IgD-negative memory B cell (primary cell): ENCODE measurements at regions not wholly inside any gene's neighbourhood (a gene's known extent, or its start where the extent isn't known, plus 50 kb on each side); places are given as distances from the start of the nearest gene placed in this dataset.

Experiments
- H3K27ac Mint-ChIP-seq, 3 donors: one replicate each; pipeline ENCODE4 v1.8.0; 2020 to 2022; ENCODE audit warnings: mild to moderate bottlenecking in 3 of 3, mixed read lengths in 3 of 3, moderate library complexity in 1 of 3
- H3K27me3 Mint-ChIP-seq: one replicate; pipeline ENCODE4 v1.8.0; 2021; ENCODE audit warnings: mixed read lengths
- H3K36me3 Mint-ChIP-seq: one replicate; pipeline ENCODE4 v1.8.0; 2020; ENCODE audit warnings: mild to moderate bottlenecking, mixed read lengths
- H3K4me1 Mint-ChIP-seq, 3 donors: one replicate each; pipeline ENCODE4 v1.8.0; 2020 to 2022; ENCODE audit warnings: mixed read lengths in 3 of 3, mild to moderate bottlenecking in 1 of 3
- H3K4me3 Mint-ChIP-seq, 4 donors: one replicate each; pipeline ENCODE4 v1.8.0; 2020 to 2022; ENCODE audit warnings: mild to moderate bottlenecking in 4 of 4, mixed read lengths in 4 of 4, moderate library complexity in 3 of 4
- H3K9me3 Mint-ChIP-seq, 3 donors: one replicate each; pipeline ENCODE4 v1.8.0; 2020 to 2021; ENCODE audit warnings: mixed read lengths in 3 of 3, mild to moderate bottlenecking in 1 of 3

DNA sequence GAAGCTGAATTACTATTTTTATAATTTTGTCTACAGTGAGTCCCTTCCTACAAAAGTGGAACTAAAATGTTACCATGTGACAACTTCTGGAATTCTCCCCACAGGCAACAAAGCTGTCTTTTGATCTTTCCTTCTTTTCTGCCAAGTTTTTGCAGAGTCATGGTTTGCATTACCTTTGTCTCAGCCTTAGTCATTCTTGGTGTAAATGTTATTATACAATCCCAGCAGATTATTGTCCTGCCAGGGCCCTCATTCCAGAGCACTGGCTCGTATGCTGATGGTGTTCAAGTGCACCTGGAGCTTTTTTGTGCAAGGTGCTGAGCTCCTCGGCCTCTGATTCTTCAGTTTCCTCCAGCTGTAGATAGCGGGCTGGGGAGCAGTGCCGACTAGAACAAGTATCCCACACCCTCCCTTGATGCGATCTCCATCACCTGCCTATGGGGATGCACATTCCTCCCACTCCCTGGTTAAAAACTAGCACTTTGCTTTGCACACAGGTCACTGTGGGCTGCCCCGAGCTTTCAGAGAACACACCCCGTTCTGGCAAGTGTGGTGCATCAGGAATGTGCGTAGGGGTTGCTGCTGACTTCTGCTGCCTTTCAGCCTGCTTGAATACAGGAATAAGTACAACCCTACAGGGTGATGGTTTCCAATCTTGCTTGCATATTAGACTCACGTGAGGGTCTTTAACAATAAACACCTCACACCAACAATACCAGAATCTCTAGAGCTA lies 263.6 kb downstream of the RNF144A start:
- H3K36me3 Mint-ChIP-seq = no peaks in the 10 kb centered on the region
- H3K27ac Mint-ChIP-seq = no peak overlapping the region
- peaks cover 0 to 2% (median 0%) of the 10 kb centered on the region in 3 donors for H3K9me3 Mint-ChIP-seq
- H3K4me3 Mint-ChIP-seq = no peak overlapping the region
- H3K27me3 Mint-ChIP-seq = no peaks in the 10 kb centered on the region
- H3K4me1 Mint-ChIP-seq = no peaks in the 10 kb centered on the region

DNA sequence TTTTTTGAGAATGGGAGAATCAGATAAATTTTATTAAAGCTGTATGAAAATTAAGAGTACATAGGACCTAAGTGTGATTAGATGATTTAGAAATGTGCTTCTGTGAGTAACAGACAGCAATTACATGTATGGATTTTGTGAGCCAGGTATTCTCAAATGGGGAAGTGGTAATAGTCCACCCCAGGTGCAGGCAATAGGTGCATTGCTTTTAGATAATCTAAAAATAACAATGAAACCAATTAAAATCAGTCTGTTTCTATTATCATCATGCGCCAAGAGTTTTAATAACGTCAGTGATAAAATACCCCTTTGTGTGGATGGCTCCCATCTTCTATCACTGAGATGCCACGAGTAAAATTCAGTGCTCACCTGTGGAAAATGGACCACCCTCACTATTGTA lies 265.3 kb downstream of the RNF144A start:
- Mint-ChIP-seq H3K9me3 (no peaks in the 10 kb centered on the region), H3K27ac (no peak overlapping the region), H3K4me1 (no peaks in the 10 kb centered on the region), H3K27me3 (no peaks in the 10 kb centered on the region), H3K4me3 (no peak overlapping the region), H3K36me3 (no peaks in the 10 kb centered on the region)

DNA sequence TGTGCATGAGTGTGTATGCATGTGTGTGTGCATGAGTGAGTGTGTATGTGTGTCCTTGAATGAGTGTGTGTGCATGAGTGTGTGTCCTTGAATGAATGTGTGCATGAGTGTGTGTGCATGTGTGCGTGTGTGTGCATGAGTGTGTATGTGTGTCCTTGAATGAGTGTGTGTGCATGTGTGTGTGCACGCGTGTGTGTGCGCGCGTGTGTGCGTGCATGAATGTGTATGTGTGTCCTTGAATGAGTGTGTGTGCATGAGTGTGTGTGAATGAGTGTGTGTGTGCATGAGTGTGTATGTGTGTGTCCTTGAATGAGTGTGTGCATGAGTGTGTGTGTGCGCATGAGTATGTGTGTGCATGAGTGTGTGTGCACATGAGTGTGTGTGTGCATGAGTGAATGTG lies 271.9 kb downstream of the RNF144A start:
- H3K27me3 Mint-ChIP-seq = no peaks in the 10 kb centered on the region
- H3K4me3 Mint-ChIP-seq = no peak overlapping the region
- H3K4me1 Mint-ChIP-seq = no peaks in the 10 kb centered on the region
- no peaks in the 10 kb centered on the region for H3K9me3 Mint-ChIP-seq
- no peak overlapping the region for H3K27ac Mint-ChIP-seq
- H3K36me3 Mint-ChIP-seq = no peaks in the 10 kb centered on the region

DNA sequence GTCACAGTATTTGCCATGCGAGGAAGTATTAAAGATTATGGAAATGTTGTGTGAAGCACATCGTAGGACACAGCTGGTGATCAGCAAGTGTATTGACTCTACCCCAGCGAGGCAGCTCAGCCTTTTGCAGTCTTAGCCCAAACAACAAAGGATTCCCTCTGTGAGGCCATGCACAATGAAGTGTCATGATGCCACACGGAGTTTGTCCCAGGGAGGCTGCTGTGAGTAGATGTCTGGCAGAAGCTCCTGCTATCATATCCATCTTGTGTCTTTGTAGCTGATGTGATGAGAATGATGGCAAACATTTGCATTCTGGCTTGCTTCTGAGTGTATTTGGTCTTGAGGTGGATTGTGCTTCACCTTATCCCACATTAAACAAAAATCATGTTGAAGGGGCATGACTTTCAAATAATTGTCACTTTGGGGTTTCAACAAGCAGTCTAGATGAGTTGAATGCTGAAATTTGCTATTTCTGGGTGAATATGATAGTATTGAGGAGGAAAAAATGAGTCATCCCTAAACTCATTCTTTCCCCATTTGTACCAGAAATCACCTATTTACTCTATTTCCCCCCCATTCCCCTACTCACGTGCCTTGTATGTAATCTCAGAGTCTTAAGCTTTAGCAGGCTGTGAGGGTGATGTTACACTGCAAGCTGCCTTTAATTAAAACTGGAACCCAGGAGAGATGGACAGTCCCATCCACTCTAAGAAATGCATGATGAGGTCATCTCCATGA lies 273.5 kb downstream of the RNF144A start:
- no peak overlapping the region for H3K4me3 Mint-ChIP-seq
- H3K27me3 Mint-ChIP-seq = no peaks in the 10 kb centered on the region
- H3K36me3 Mint-ChIP-seq = no peaks in the 10 kb centered on the region
- no peak overlapping the region for H3K27ac Mint-ChIP-seq
- H3K4me1 Mint-ChIP-seq = no peaks in the 10 kb centered on the region
- no peaks in the 10 kb centered on the region for H3K9me3 Mint-ChIP-seq

DNA sequence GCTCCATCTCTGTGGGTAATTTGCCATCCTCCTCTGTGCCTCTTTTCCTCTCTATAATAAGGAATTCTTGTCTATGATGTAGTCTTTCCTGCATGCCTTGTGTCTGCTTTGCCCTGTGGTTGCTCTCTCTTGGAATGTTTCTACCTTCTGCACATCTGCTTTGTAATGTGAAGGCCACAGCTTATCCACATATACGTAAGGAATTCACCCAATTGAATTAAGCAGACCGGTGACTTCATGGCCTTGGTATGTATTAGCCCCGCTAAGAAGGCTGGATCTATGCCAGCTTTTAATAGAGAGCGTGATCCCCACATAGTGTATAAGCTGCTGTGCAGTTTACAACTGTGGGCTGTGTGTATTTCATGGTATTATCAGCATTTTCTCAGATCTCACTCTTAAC lies 274.7 kb downstream of the RNF144A start:
- no peaks in the 10 kb centered on the region for H3K9me3 Mint-ChIP-seq
- no peak overlapping the region for H3K4me3 Mint-ChIP-seq
- H3K36me3 Mint-ChIP-seq = no peaks in the 10 kb centered on the region
- no peaks in the 10 kb centered on the region for H3K27me3 Mint-ChIP-seq
- no peaks in the 10 kb centered on the region for H3K4me1 Mint-ChIP-seq
- H3K27ac Mint-ChIP-seq = no peak overlapping the region

DNA sequence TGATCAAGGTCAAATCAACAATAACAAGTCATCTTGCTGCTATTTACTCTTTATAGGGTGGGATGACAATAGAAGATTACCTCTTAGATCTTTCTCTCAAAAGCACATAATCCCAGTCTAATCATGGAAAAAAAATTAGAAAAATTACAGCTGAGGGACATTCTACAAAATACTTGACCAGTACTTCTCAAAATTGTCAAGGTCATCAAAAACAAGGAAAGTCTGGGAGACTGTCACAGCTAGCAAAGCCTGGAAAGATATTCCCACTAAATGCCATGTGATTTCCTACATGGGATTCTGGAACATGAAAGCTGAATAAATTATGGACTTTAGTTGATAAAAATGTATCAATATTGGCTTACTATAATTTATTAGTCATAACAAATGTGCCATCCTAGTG lies 276.2 kb downstream of the RNF144A start:
- no peaks in the 10 kb centered on the region for H3K36me3 Mint-ChIP-seq
- no peaks in the 10 kb centered on the region for H3K9me3 Mint-ChIP-seq
- H3K27ac Mint-ChIP-seq = no peak overlapping the region
- H3K27me3 Mint-ChIP-seq = no peaks in the 10 kb centered on the region
- no peaks in the 10 kb centered on the region for H3K4me1 Mint-ChIP-seq
- H3K4me3 Mint-ChIP-seq = no peak overlapping the region

DNA sequence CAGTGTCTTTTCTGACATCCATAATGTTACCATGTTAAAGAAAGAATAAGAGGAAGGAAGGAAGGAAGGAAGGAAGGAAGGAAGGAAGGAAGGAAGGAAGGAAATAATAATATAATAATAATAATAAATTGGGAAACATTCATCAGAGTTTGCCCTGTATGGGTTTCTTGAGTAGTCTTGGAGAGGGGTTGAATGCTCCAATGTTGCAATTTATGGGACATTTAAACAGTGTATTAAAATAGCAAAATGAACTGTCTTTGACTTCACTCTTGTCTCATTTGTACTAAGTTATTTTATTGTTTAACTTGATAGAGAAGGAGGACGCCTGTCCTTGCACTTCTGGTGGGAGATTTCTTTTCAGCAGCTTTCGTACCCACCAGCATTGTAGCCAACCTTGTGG lies 277.7 kb downstream of the RNF144A start:
- H3K9me3 Mint-ChIP-seq = no peaks in the 10 kb centered on the region
- H3K36me3 Mint-ChIP-seq = no peaks in the 10 kb centered on the region

DNA sequence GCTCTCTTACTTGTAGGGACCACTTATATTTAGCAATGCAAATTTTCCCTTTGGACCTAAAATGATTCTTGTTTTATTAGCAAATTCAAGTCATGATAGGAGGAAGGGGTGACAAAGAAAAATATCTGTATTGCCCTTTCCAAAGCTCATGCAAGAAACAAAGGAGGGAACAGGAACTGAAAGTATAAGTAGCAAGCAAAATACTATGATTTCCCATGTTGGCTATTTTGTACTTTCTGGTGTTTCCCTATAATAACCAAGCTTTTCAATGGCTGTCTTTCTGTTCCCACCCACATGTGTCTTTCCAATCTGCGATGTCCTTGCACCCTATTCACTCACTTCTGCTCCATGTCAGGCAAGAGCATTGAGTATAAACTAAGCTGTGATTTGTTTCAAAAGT lies 279.7 kb downstream of the RNF144A start:
- Mint-ChIP-seq H3K4me3 (no peak overlapping the region), H3K27ac (no peak overlapping the region), H3K27me3 (no peaks in the 10 kb centered on the region), H3K36me3 (no peaks in the 10 kb centered on the region), H3K9me3 (no peaks in the 10 kb centered on the region), H3K4me1 (no peaks in the 10 kb centered on the region)

More for the DNA sequence above, 277.7 kb downstream of the RNF144A start:
- Mint-ChIP-seq H3K27ac (no peak overlapping the region), H3K27me3 (no peaks in the 10 kb centered on the region), H3K4me3 (no peak overlapping the region), H3K4me1 (no peaks in the 10 kb centered on the region)

DNA sequence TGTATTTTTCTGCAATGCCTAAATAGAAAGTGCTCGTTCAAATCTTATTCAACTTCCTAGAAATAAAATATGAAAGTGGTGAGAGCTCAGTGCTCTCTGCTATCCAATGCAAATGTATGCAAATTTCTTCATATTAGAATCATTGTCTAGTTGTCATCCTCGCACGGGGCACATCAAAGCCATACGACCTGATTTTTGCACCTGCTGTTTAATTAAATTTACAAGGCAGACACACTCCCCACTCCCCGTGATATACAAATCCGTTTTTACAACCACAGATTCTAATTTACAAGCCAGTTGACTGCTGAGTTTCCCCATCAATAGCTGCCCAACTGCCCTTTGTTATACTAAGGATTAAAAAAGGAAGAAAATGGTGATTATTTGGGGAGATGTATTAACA lies 284.6 kb downstream of the RNF144A start:
- Mint-ChIP-seq H3K9me3 (no peaks in the 10 kb centered on the region), H3K27me3 (no peaks in the 10 kb centered on the region), H3K36me3 (no peaks in the 10 kb centered on the region), H3K4me3 (no peak overlapping the region), H3K27ac (no peak overlapping the region), H3K4me1 (no peaks in the 10 kb centered on the region)

DNA sequence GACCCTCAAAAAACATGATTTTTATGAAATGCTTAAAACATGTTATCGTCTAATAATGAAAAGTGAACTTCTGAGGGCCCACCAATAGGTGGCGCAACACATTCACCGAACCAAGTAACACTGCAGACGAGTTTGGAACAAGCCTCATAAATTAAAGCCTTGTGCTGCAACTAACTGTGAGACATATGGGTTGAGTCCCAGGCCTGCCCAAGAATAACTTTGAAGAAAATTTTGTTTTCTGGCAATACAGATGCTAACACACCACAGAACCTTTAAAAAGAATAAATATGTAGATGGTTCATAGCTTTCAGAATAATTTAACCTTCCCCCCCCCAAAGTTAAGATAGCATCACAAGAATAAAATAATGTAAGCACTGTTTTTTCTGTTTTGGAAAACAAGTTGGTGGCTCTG lies 285.9 kb downstream of the RNF144A start:
- H3K27me3 Mint-ChIP-seq = no peaks in the 10 kb centered on the region

DNA sequence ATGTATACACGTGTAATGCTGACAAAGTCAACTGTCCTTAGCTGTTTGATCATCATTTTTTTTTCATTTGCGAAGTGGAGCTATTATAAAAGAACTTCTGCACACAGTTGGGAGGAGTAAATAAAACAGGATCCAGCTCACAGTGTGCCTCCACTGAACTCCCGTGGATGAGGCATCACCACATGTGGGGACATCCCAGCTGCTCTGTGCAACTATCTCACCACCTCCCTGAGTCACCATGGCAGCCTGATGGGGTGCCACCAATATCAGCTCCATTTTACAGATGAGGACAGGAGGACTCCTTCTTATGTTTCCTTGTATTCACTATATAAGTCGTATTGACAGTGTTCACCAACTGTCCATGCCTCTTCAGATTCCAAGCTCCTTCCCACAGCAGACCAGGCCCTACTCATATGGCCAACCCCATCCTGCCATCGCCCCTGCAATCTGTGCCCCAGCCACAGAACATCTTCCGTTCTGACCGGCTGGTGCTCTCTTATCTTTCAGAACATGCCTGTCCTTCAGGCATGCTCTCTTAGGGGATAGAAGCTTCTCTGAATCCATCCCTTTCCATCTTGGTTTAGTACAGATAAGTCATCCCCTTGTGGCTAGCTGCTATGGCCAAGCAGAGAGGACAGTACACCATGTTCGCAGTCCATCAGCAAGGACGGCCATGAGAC lies 288.1 kb downstream of the RNF144A start:
- Mint-ChIP-seq H3K9me3 (no peaks in the 10 kb centered on the region), H3K27ac (no peak overlapping the region), H3K36me3 (no peaks in the 10 kb centered on the region), H3K27me3 (no peaks in the 10 kb centered on the region), H3K4me3 (no peak overlapping the region), H3K4me1 (no peaks in the 10 kb centered on the region)

More for the DNA sequence above, 285.9 kb downstream of the RNF144A start:
- no peaks in the 10 kb centered on the region for H3K4me1 Mint-ChIP-seq
- H3K9me3 Mint-ChIP-seq = no peaks in the 10 kb centered on the region
- H3K36me3 Mint-ChIP-seq = no peaks in the 10 kb centered on the region
- no peak overlapping the region for H3K4me3 Mint-ChIP-seq
- H3K27ac Mint-ChIP-seq = no peak overlapping the region

DNA sequence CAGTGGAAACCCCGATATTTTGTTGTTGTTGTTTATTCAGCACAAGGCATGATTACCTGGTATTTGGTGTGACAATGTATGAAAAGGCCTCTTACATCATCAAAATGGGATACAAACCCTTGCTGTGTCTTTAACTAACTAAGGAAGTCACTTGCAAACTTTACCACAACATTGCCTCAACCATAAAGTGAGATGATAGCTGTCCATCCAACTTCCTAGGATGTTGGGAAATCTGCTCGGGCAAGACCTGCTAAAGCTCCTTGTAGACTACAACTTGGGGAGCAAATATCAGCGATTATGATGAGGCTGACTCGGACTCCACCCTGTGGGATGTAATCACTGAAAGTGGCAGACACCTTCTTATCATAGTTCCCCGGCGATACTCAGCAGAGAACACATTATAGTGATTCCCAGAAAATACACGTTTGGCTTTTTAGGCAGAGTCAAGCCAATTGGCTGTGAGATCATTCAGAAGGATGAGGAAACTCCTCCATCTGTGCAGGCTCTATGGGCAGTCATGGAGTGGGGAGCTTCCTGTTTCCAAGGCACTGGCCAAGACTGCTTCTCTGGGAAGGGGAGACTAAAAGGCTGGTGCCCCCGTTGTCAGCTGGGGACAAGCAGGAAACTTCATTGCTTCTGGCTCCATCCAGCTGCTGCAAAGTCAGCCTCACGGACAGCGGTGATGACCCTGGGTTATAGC lies 289.0 kb downstream of the RNF144A start:
- H3K27ac Mint-ChIP-seq = no peak overlapping the region
- no peaks in the 10 kb centered on the region for H3K9me3 Mint-ChIP-seq
- H3K36me3 Mint-ChIP-seq = no peaks in the 10 kb centered on the region
- no peaks in the 10 kb centered on the region for H3K4me1 Mint-ChIP-seq
- no peaks in the 10 kb centered on the region for H3K27me3 Mint-ChIP-seq
- no peak overlapping the region for H3K4me3 Mint-ChIP-seq

DNA sequence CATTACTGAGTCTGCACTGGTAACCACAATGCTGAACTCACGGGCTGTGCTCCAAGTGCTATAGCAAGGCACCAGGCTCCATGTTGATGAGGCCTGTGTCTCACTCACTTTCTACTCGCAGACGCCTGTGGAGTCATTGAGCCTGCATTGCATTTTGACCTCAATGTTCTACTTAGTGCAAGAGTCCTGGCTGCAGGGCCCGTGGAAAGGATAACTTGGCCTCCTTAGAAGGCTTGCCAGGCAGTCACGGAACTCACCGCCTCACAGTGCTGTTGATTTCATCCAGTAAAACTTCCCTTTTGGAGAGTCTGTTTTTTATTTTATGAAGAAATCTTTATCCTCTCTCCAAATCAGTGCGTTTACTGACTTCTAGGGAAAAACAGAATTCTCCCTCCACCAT lies 290.4 kb downstream of the RNF144A start:
- no peak overlapping the region for H3K4me3 Mint-ChIP-seq

DNA sequence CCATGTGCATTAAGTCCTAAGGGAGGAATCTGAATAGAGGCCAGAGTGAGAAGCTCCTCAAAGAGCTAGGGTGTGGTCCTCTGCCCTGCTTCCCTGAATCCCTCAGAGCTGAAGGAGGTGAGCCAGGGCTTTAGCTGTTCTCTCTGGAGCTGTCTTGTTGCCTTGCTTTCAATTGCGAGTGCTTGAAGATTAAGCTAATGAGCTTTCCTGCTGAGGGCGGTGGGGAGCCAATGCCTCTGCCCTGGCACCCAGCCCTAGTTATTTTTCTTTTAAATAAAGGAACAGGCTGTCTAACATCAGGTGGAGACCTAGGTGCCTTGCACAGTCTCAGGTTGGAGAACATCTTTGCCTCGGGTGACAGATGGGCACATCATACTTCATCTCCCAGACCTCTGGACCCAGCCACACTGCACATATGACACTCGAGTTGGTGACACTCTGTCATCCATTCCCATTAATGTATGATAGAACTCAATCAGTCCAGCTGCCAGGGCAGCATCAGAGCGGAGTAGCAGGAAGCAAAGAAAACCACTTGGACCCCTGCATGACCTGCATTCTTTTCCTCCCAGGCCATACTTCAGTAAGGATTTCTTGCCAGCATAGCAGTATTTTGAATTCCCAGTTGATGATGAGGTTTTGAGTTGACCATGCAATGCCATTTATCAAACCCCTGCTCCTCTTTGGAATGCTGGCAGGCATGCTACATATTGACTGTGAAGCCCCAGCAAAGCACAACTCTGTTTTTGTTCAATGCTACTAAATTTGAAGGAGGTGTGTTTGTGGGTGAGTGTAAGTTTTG lies 292.7 kb downstream of the RNF144A start:
- Mint-ChIP-seq H3K27ac (peak overlapping the region in 1 of 3 donors; percentile 55), H3K36me3 (no peaks in the 10 kb centered on the region), H3K27me3 (peaks cover 3% of the 10 kb centered on the region), H3K4me3 (no peak overlapping the region), H3K4me1 (no peaks in the 10 kb centered on the region), H3K9me3 (no peaks in the 10 kb centered on the region)

More for the DNA sequence above, 290.4 kb downstream of the RNF144A start:
- Mint-ChIP-seq H3K9me3 (no peaks in the 10 kb centered on the region), H3K27ac (no peak overlapping the region), H3K36me3 (no peaks in the 10 kb centered on the region), H3K4me1 (no peaks in the 10 kb centered on the region), H3K27me3 (peaks cover 3% of the 10 kb centered on the region)
